AG10803 (cell line): ENCODE measurements at regions not wholly inside any gene's neighbourhood (a gene's known extent, or its start where the extent isn't known, plus 50 kb on each side); places are given as distances from the start of the nearest gene placed in this dataset.
"Not testable (repeated sequence)": the region's sequence is repeated elsewhere in the genome, so short reads cannot be mapped to it uniquely, and the experiment has no call there.

Experiments used
- DNase-seq: peaks from one replicate; pipeline ENCODE4 v3.0.0; 2010; ENCODE audit warnings: low read depth
- H3K4me3 ChIP-seq: 2 replicates; pipeline ENCODE4 v1.5.1; 2011; ENCODE audit warnings: mild to moderate bottlenecking, low read length, control low read depth
- TF ChIP-seq, protein P1 (sequence below): conservative IDR thresholded peaks from 2 replicates; pipeline ENCODE4 v1.5.1; 2011; ENCODE audit warnings: mild to moderate bottlenecking, low read length, control low read depth, inconsistent platforms

DNA sequence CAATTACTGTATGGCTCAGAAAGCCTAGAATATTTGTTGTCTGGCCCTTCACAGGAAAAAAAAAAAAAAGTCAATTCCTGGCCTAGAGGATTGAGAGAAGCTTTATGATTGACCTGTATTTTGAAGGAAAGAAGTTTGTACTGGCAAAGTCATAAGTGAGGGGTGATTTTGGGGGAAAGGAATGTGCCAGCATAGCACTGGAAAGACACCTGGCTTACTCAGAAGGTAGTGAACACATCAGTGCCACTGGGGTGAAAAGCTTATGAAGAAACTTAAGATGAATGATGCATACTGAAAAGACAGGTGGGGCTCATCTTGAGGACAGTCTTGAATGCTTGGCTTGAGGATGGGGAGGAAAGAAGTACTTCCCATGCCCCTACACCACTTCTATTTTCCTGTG lies 127.9 kb upstream of the RASA1 start:
- no peak overlapping the region for H3K4me3 ChIP-seq
- no peak for DNase-seq
- TF ChIP-seq, protein P1, sequence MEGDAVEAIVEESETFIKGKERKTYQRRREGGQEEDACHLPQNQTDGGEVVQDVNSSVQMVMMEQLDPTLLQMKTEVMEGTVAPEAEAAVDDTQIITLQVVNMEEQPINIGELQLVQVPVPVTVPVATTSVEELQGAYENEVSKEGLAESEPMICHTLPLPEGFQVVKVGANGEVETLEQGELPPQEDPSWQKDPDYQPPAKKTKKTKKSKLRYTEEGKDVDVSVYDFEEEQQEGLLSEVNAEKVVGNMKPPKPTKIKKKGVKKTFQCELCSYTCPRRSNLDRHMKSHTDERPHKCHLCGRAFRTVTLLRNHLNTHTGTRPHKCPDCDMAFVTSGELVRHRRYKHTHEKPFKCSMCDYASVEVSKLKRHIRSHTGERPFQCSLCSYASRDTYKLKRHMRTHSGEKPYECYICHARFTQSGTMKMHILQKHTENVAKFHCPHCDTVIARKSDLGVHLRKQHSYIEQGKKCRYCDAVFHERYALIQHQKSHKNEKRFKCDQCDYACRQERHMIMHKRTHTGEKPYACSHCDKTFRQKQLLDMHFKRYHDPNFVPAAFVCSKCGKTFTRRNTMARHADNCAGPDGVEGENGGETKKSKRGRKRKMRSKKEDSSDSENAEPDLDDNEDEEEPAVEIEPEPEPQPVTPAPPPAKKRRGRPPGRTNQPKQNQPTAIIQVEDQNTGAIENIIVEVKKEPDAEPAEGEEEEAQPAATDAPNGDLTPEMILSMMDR = no peak

DNA sequence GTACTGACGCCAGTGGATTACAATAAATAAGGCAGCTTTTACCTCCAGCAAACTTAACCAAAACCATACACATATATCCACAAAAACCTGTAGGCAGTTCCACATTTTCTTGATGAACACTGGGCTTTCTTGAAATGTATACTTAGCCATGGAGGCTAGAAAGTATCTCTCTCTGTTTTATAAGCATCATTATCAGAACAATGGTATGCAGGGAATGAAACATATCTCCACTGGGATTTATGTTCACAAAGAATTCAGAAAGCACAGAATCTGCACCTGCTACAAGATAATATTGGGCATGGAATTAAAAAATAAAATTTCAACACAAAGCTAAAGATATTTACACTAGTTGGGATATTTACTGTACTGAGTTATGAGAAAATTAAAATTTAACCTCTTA lies 126.1 kb upstream of the RASA1 start:
- TF ChIP-seq, protein P1 = no peak
- no peak overlapping the region for H3K4me3 ChIP-seq
- DNase-seq = no peak

DNA sequence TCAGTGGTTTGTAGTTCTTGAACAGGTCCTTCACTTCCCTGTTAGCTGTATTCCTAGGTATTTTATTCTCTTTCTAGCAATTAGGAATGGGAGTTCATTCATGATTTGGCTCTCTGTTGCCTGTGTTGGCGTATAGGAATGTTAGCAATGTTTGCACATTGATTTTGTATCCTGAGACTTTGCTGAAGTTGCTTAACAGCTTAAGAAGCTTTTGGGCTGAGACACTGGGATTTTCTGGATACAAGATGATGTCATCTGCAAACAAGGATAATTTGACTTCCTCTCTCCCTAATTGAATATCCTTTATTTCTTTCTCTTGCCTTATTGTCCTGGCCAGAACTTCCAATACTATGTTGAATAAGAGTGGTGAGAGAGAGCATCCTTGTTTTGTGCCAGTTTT lies 121.8 kb upstream of the RASA1 start:
- peak; percentile 91 for DNase-seq

DNA sequence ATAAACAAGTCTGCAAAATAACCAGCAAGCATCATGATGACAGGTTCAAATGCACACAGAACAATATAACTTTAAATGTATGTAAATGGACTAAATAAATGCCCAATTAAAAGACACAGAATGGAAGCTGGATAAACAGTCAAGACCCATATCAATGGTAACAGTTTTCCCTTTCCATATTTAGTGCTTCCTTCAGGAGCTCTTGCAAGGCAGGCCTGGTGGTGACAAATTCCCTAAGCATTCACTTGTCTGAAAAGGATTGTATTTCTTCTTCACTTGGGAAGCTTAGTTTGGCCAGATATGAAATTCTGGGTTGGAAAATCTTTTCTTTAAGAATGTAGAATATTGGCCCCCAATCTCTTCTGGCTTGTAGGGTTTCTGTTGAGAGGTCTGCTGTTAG lies 120.2 kb upstream of the RASA1 start:
- TF ChIP-seq, protein P1 = no peak
- DNase-seq = peak; percentile 34
- H3K4me3 ChIP-seq = no peak overlapping the region

More for the DNA sequence above, 121.8 kb upstream of the RASA1 start:
- H3K4me3 ChIP-seq = not testable (repeated sequence)

DNA sequence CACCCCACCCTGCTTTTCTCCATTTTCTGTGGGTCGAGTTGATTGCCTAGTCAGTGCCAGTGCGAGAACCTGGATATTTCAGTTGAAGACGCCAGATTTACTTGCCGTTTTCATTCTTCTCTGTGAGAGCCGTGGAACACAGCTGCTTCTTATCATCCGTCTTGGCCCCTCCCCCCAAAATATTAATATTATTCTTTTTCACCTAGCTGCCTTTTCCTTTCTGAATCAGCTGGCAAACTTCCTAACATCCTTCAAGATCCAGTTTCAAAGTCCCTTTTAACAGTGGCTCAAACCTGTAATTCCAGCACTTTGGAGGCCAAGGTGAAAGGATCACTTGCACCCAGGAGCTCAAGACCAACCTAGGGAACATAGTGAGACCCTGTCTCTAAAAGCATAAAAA lies 117.1 kb upstream of the RASA1 start:
- TF ChIP-seq, protein P1 = no peak
- DNase-seq = no peak
- H3K4me3 ChIP-seq = no peak overlapping the region

DNA sequence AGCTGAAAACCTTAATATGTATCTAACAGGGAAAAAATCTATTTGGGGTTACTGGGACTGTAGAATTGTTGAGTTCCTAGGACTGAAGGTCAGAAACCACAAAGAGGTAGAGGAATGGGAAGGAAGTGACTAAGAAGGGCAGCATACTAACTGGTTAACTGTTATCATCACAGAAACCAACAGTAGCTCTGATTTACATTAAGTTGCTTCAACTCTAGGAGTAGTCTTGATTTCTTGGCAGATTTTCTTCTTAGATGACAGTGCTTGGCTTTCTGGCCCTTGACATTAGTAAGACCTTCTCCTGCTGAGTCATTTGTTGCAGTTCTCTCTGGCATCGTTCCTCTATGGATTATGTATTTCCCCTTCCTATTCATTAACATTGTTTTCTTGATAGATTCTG lies 116.1 kb upstream of the RASA1 start:
- TF ChIP-seq, protein P1 = no peak
- H3K4me3 ChIP-seq = no peak overlapping the region
- peak; percentile 86 for DNase-seq

DNA sequence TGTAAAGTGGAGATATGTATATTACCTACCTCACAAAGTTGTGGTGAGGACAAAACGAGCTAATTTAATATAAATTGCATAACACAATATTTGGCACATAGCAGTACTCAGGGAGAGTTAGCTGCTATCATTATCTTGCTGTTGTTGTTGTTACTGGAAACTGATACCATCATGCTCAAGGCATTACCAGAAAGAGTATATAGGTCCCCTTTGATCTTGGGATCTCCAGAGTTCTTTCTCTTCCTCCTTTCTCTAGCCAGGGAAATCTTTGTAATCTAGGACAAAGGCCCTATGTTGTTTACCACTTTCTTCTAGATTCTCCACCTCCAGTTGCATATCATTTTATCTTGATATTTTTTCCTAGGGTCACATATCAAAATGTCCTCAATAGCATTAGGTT lies 114.8 kb upstream of the RASA1 start:
- H3K4me3 ChIP-seq = no peak overlapping the region
- no peak for DNase-seq
- TF ChIP-seq, protein P1 = no peak

DNA sequence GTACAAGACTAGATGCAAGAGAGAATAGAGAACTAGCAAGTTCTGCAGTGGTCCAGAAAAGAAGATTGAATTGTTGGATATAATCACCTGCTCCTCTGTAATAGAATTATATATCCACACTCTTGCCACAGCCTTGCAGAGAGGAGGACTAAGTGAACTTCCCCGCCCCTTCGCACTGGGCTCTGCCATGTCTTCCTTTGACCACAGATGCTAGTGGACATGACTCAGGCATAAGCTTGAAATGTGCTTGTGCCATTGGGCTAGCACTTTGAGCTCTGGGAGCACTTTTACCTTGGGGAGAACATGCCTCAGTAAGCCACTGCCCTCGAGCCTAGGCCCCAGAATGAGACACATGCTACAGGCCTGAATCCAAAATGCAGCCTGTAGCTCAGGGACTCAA lies 113.5 kb upstream of the RASA1 start:
- DNase-seq = no peak
- TF ChIP-seq, protein P1 = no peak

More for the DNA sequence above, 113.5 kb upstream of the RASA1 start:
- H3K4me3 ChIP-seq = no peak overlapping the region
